GM12878 (cell line): ENCODE measurements at regions not wholly inside any gene's neighbourhood (a gene's known extent, or its start where the extent isn't known, plus 50 kb on each side); places are given as distances from the start of the nearest gene placed in this dataset.

ENCODE experiments used
- ATAC-seq: fragments of 200-7000 bp; cut with Tn5 transposase; 3 replicates; pipeline ENCODE4 v1.9.1; 2020; ENCODE audit warnings: mild to moderate bottlenecking, moderate library complexity
- BruUV-seq: library from RNA; stranded (reverse); fragments of 400-500 nt; replicated peaks from 2 replicates; lab custom pipeline; 2021; lab: Mats Ljungman, UMichigan
- CTCF ChIA-PET: fragments of 300-600 bp; sonication (Branson Sonifier 250); formaldehyde crosslinking; extraction: SDS; loops from one replicate; lab custom pipeline; 2021; ENCODE audit warnings: inconsistent platforms; lab: Yijun Ruan, JAX
- POLR2A ChIA-PET: fragments of 350-600 bp; formaldehyde crosslinking; extraction: SDS; loops from one replicate; lab custom pipeline; 2021; ENCODE audit warnings: inconsistent platforms; lab: Charles Lee
- RAD21 ChIA-PET: fragments of 300-600 bp; sonication (Branson Sonifier 250); formaldehyde crosslinking; loops from one replicate; lab custom pipeline; 2023; ENCODE audit warnings: antibody characterized with exemption; ENCODE audit not compliant: unreplicated experiment; lab: Charles Lee
- SMC1A ChIA-PET: fragments of 300-600 bp; sonication (Branson Sonifier 250); formaldehyde crosslinking; loops from one replicate; lab custom pipeline; 2023; ENCODE audit not compliant: unreplicated experiment, uncharacterized antibody; lab: Charles Lee
- DNase-seq: peaks from one replicate; pipeline ENCODE4 v3.0.0-alpha.2; 2011; ENCODE audit warnings: low read depth, low spot score
- FAIRE-seq: peaks from 3 replicates; lab custom pipeline; 2011; peaks lifted over from hg19 to GRCh38; lab: Jason Lieb, UNC
- H2AFZ ChIP-seq: 2 replicates; pipeline ENCODE4 v1.6.0; 2011; ENCODE audit warnings: low read depth, low read length, control low read depth; ENCODE audit not compliant: control insufficient read depth
- H3K27ac ChIP-seq: 2 replicates; pipeline ENCODE4 v1.5.1; 2011; ENCODE audit warnings: control low read depth; ENCODE audit not compliant: control insufficient read depth, insufficient read depth
- H3K27me3 ChIP-seq, 2 experiments: replicated peaks in 1 of 2; 2 replicates each; pipeline versions ENCODE4 v1.6.0 to v1.6.1; 2011; ENCODE audit warnings: low read length in 1 of 2; ENCODE audit not compliant: control insufficient read depth in 2 of 2, insufficient read depth in 2 of 2
- H3K36me3 ChIP-seq, 2 experiments: 2 replicates each; pipeline ENCODE4 v1.5.1; 2011; ENCODE audit warnings: low read length in 1 of 2; ENCODE audit not compliant: control insufficient read depth in 2 of 2, insufficient read depth in 2 of 2
- H3K4me1 ChIP-seq: 2 replicates; pipeline ENCODE4 v1.6.1; 2011; ENCODE audit warnings: mild to moderate bottlenecking, low read length, moderate library complexity, mixed read lengths; ENCODE audit not compliant: control insufficient read depth, insufficient read depth
- H3K4me2 ChIP-seq: 2 replicates; pipeline ENCODE4 v1.6.0; 2011; ENCODE audit warnings: control low read depth; ENCODE audit not compliant: control insufficient read depth, insufficient read depth
- H3K4me3 ChIP-seq: fragments of 200-600 bp; sonication (generic); 2 replicates; pipeline ENCODE4 v1.5.1; 2016
- H3K79me2 ChIP-seq: 2 replicates; pipeline ENCODE4 v1.6.0; 2011; ENCODE audit warnings: low read length; ENCODE audit not compliant: control insufficient read depth, insufficient read depth
- H3K9ac ChIP-seq: 2 replicates; pipeline ENCODE4 v1.8.0; 2011; ENCODE audit warnings: low read length, control low read depth, mixed read lengths; ENCODE audit not compliant: control insufficient read depth, insufficient read depth
- H3K9me3 ChIP-seq: replicated peaks from 3 replicates; pipeline ENCODE4 v1.5.1; 2011; ENCODE audit warnings: mild to moderate bottlenecking, low read length; ENCODE audit not compliant: control insufficient read depth, insufficient read depth
- H4K20me1 ChIP-seq: 2 replicates; pipeline ENCODE4 v1.6.0; 2011; ENCODE audit not compliant: control insufficient read depth, insufficient read depth
- PAX8 ChIP-seq: fragments of 450-650 bp; IDR thresholded peaks from 2 replicates; pipeline ENCODE4 v1.6.1; 2017; ENCODE audit warnings: mild to moderate bottlenecking, moderate library complexity
- SUZ12 ChIP-seq: fragments of 200-600 bp; sonication (generic); IDR thresholded peaks from one replicate; pipeline ENCODE4 v1.6.1; 2018; ENCODE audit warnings: antibody characterized with exemption, mild to moderate bottlenecking; ENCODE audit not compliant: unreplicated experiment
- TARDBP ChIP-seq: IDR thresholded peaks from 2 replicates; pipeline ENCODE4 v1.6.1; 2016; ENCODE audit warnings: borderline replicate concordance
- ZBTB4 ChIP-seq: fragments of 450-650 bp; formaldehyde crosslinking; IDR thresholded peaks from 2 replicates; pipeline ENCODE4 v1.4.0; 2022; ENCODE audit warnings: mild to moderate bottlenecking, moderate library complexity
- ZNF687 ChIP-seq: fragments of 450-650 bp; IDR thresholded peaks from 2 replicates; pipeline ENCODE4 v1.6.1; 2017; ENCODE audit warnings: mild to moderate bottlenecking, moderate library complexity
- WGBS: methylation state at CpG from one replicate; pipeline ENCODE4 v1.1.6; 2016; ENCODE audit warnings: low lambda C conversion rate; ENCODE audit not compliant: insufficient replicate concordance, insufficient coverage; ENCODE audit errors: missing lambda C conversion rate; 5-methylcytosine and 5-hydroxymethylcytosine counted together
- in situ Hi-C: fragments of 300-500 bp; cut with MboI; formaldehyde crosslinking; loops from 9 replicates; pipeline ENCODE4 v1.14.3; 2018; ENCODE audit warnings: mixed read lengths
- intact Hi-C: fragments of 100-400 bp; cut with micrococcal nuclease; formaldehyde crosslinking; loops from one replicate; pipeline ENCODE4 v1.14.2; 2022; ENCODE audit not compliant: unreplicated experiment

- DNase-seq: no peak
- no peak for ATAC-seq
- FAIRE-seq: no peak
- intact Hi-C loops: no loop called here
- ChIA-PET CTCF (interaction anchor here (0.8 kb wide), 1 partner anchor 11 kb away, joined by 3 read pairs; no protein-coding TSS in a partner anchor), SMC1A (interaction anchor here (1.0 to 1.6 kb wide), 2 partner anchors 10 to 23 kb away, joined by 3 to 9 read pairs; no protein-coding TSS in a partner anchor), RAD21 (no interaction called here)
- H2AFZ ChIP-seq: no peak overlapping the region
- no peaks in the 10 kb centered on the region for H3K36me3 ChIP-seq
- H3K79me2 ChIP-seq: no peaks in the 10 kb centered on the region
- H3K4me3 ChIP-seq: no peak overlapping the region
- no peak overlapping the region for H3K27ac ChIP-seq
- in situ Hi-C loops: no loop called here
- no peaks in the 10 kb centered on the region for H3K4me1 ChIP-seq
- H3K4me2 ChIP-seq: no peak overlapping the region
- H3K9me3 ChIP-seq: no peaks in the 10 kb centered on the region
- TF ChIP-seq PAX8 (no peak), ZBTB4 (CRISPR knock-in tag) (no peak), SUZ12 (no peak), TARDBP (no peak), ZNF687 (no peak)
- TF ChIP-seq, all 136 proteins: peak for 0
- H4K20me1 ChIP-seq: no peaks in the 10 kb centered on the region
- no peak overlapping the region for H3K9ac ChIP-seq
- BruUV-seq: no TSS peak
- POLR2A ChIA-PET: no interaction called here
- 0% methylated on average over 3 of the region's 3 CpGs for WGBS
- H3K27me3 ChIP-seq: no peaks in the 10 kb centered on the region
Observed at GRCh38 chr2:57563015-57563414, 483.6 kb upstream of the VRK2 start.
